H1 (cell line): ENCODE measurements at regions not wholly inside any gene's neighbourhood (a gene's known extent, or its start where the extent isn't known, plus 50 kb on each side); places are given as distances from the start of the nearest gene placed in this dataset.

Source experiments
- CTCF ChIA-PET: fragments of 300-600 bp; sonication (Branson Sonifier 250); formaldehyde crosslinking; loops from one replicate; lab custom pipeline; 2021; ENCODE audit not compliant: partially characterized antibody; lab: Charles Lee
- POLR2A ChIA-PET: fragments of 300-600 bp; sonication (Branson Sonifier 250); formaldehyde crosslinking; loops from one replicate; lab custom pipeline; 2021; ENCODE audit warnings: inconsistent platforms; ENCODE audit not compliant: partially characterized antibody; lab: Charles Lee
- DNase-seq, 2 experiments: peaks; one replicate each; pipeline versions ENCODE4 v3.0.0 to v3.0.0-alpha.2; 2010 to 2022; ENCODE audit warnings: low spot score in 2 of 2, low read depth in 1 of 2, mixed read lengths in 1 of 2
- FAIRE-seq: peaks from 2 replicates; lab custom pipeline; 2011; peaks lifted over from hg19 to GRCh38; lab: Jason Lieb, UNC
- H2AFZ ChIP-seq: 2 replicates; pipeline ENCODE4 v1.8.1; 2012; ENCODE audit warnings: low read length, inconsistent platforms
- H2AK5ac ChIP-seq: 2 replicates; pipeline ENCODE4 v1.6.1; 2013; ENCODE audit warnings: low read depth, low read length
- H2BK120ac ChIP-seq: replicated peaks from 2 replicates; pipeline ENCODE3; 2013; ENCODE audit warnings: low read depth, low read length, inconsistent platforms
- H2BK12ac ChIP-seq: 2 replicates; pipeline ENCODE4 v1.6.1; 2013; ENCODE audit warnings: low read depth, low read length
- H2BK15ac ChIP-seq: 2 replicates; pipeline ENCODE4 v1.6.1; 2013; ENCODE audit warnings: low read length
- H2BK20ac ChIP-seq: 2 replicates; pipeline ENCODE4 v1.6.1; 2013; ENCODE audit warnings: low read length
- H2BK5ac ChIP-seq: 2 replicates; pipeline ENCODE4 v1.6.1; 2013; ENCODE audit warnings: low read depth, low read length
- H3K14ac ChIP-seq: 2 replicates; pipeline ENCODE4 v1.6.1; 2013; ENCODE audit warnings: inconsistent platforms; ENCODE audit not compliant: insufficient read length
- H3K18ac ChIP-seq: 2 replicates; pipeline ENCODE4 v1.6.1; 2013; ENCODE audit warnings: low read length; ENCODE audit errors: extremely low read depth
- H3K23ac ChIP-seq: 2 replicates; pipeline ENCODE4 v1.6.1; 2013; ENCODE audit warnings: inconsistent platforms; ENCODE audit not compliant: insufficient read length
- H3K23me2 ChIP-seq: 2 replicates; pipeline ENCODE4 v1.6.1; 2013; ENCODE audit warnings: low read depth, low read length
- H3K27ac ChIP-seq: 2 replicates; pipeline ENCODE4 v1.6.1; 2011; ENCODE audit warnings: low read depth, low read length, inconsistent platforms
- H3K27me3 ChIP-seq, 4 experiments: replicated peaks in 1 of 4; 1 replicate in 1 of 4; 2 replicates in 3 of 4; pipeline versions ENCODE4 v1.6.1 to v1.8.1; 2011 to 2013; ENCODE audit warnings: low read length in 3 of 4, mild to moderate bottlenecking in 3 of 4, inconsistent platforms in 2 of 4, mixed read lengths in 2 of 4, moderate library complexity in 1 of 4; ENCODE audit not compliant: control insufficient read depth in 3 of 4, insufficient read depth in 3 of 4; ENCODE audit errors: extremely low read depth in 1 of 4
- H3K36me3 ChIP-seq, 4 experiments: 2 replicates each; pipeline versions ENCODE4 v1.6.1 to v1.8.1; 2011 to 2013; ENCODE audit warnings: mild to moderate bottlenecking in 4 of 4, low read length in 3 of 4, moderate library complexity in 2 of 4, control low read depth in 1 of 4, inconsistent platforms in 1 of 4; ENCODE audit not compliant: insufficient read depth in 4 of 4, control insufficient read depth in 2 of 4
- H3K4ac ChIP-seq: replicated peaks from 2 replicates; pipeline ENCODE3; 2013; ENCODE audit warnings: low read length, low read depth, mixed read lengths, inconsistent platforms; ENCODE audit not compliant: insufficient read length
- H3K4me1 ChIP-seq, 4 experiments: replicated peaks in 1 of 4; 1 replicate in 1 of 4; 2 replicates in 3 of 4; pipeline versions ENCODE4 v1.6.1 to v1.8.1; 2011 to 2013; ENCODE audit warnings: low read length in 3 of 4, inconsistent platforms in 2 of 4, mixed read lengths in 1 of 4; ENCODE audit not compliant: insufficient read depth in 4 of 4, control insufficient read depth in 3 of 4
- H3K4me2 ChIP-seq, 2 experiments: 2 replicates each; pipeline versions ENCODE4 v1.6.1 to v1.8.1; 2011 to 2013; ENCODE audit warnings: low read depth in 2 of 2, low read length in 2 of 2, control low read depth in 1 of 2, inconsistent platforms in 1 of 2, mild to moderate bottlenecking in 1 of 2; ENCODE audit not compliant: insufficient read depth in 1 of 2
- H3K4me3 ChIP-seq, 4 experiments: fragments of 200-600, 300-600 bp in 1 of 4; sonication (generic), shearing (Covaris generic), sonication (Bioruptor Twin) in 1 of 4; 2 replicates each; pipeline versions ENCODE4 v1.5.1 to v1.8.1; 2011 to 2016; ENCODE audit warnings: low read length in 4 of 4, low read depth in 3 of 4, control low read depth in 2 of 4, inconsistent platforms in 2 of 4, mild to moderate bottlenecking in 2 of 4, mixed read lengths in 1 of 4, moderate library complexity in 1 of 4; ENCODE audit not compliant: insufficient read depth in 2 of 4; ENCODE audit errors: extremely low read depth in 1 of 4
- H3K56ac ChIP-seq: replicated peaks from 2 replicates; pipeline ENCODE3; 2013; ENCODE audit warnings: low read depth, mild to moderate bottlenecking, mixed read lengths, low read length, inconsistent platforms; ENCODE audit not compliant: insufficient read length
- H3K79me1 ChIP-seq: 2 replicates; pipeline ENCODE4 v1.6.1; 2013; ENCODE audit warnings: low read depth, low read length, control low read depth
- H3K79me2 ChIP-seq, 2 experiments: 2 replicates each; pipeline versions ENCODE4 v1.6.1 to v1.8.1; 2012 to 2013; ENCODE audit warnings: low read length in 2 of 2, mild to moderate bottlenecking in 2 of 2, inconsistent platforms in 1 of 2; ENCODE audit not compliant: insufficient read depth in 2 of 2, control insufficient read depth in 1 of 2
- H3K9ac ChIP-seq, 4 experiments: replicated peaks in 1 of 4; 1 replicate in 1 of 4; 2 replicates in 3 of 4; pipeline versions ENCODE4 v1.6.1 to v1.8.1; 2011 to 2013; ENCODE audit warnings: low read depth in 3 of 4, low read length in 3 of 4, control low read depth in 2 of 4, mild to moderate bottlenecking in 2 of 4, moderate library complexity in 2 of 4, inconsistent platforms in 1 of 4; ENCODE audit errors: extremely low read depth in 1 of 4
- H3K9me3 ChIP-seq, 2 experiments: 2 replicates each; pipeline versions ENCODE4 v1.6.1 to v1.8.1; 2012 to 2013; ENCODE audit warnings: mild to moderate bottlenecking in 2 of 2, moderate library complexity in 2 of 2, control low read depth in 1 of 2, inconsistent platforms in 1 of 2, low read depth in 1 of 2, low read length in 1 of 2, mixed read lengths in 1 of 2; ENCODE audit not compliant: insufficient read depth in 2 of 2
- H4K20me1 ChIP-seq, 2 experiments: replicated peaks in 1 of 2; 2 replicates each; pipeline versions ENCODE3 to v1.8.1; 2011 to 2013; ENCODE audit warnings: inconsistent platforms in 2 of 2, low read length in 2 of 2, mild to moderate bottlenecking in 1 of 2; ENCODE audit not compliant: insufficient read depth in 2 of 2, control insufficient read depth in 1 of 2
- H4K5ac ChIP-seq: 2 replicates; pipeline ENCODE4 v1.6.1; 2013; ENCODE audit warnings: low read length, low read depth, mixed read lengths, inconsistent platforms; ENCODE audit not compliant: insufficient read length
- H4K8ac ChIP-seq: 2 replicates; pipeline ENCODE4 v1.8.0; 2013; ENCODE audit warnings: mild to moderate bottlenecking, moderate library complexity, low read length, inconsistent platforms; ENCODE audit not compliant: insufficient read depth; ENCODE audit errors: extremely low read depth
- H4K91ac ChIP-seq: replicated peaks from 2 replicates; pipeline ENCODE3; 2013; ENCODE audit warnings: low read length, mixed read lengths, inconsistent platforms; ENCODE audit not compliant: insufficient read length
- CBX8 ChIP-seq: fragments of 300-800, 300-1000 bp; sonication (generic); IDR thresholded peaks from 2 replicates; pipeline ENCODE4 v1.7.1; 2016; ENCODE audit warnings: low read depth, low read length, borderline replicate concordance
- CHD1 ChIP-seq: IDR thresholded peaks from 2 replicates; pipeline ENCODE4 v1.6.1; 2012; ENCODE audit warnings: low read depth, low read length, improper control_type of control experiment
- GTF2F1 ChIP-seq: IDR thresholded peaks from 2 replicates; pipeline ENCODE4 v1.6.1; 2012; ENCODE audit warnings: low read depth, low read length, improper control_type of control experiment, borderline replicate concordance
- RAD21 ChIP-seq, 2 experiments: IDR thresholded peaks in 1 of 2; conservative IDR thresholded peaks in 1 of 2; 2 replicates each; pipeline ENCODE4 v1.6.1; 2011; ENCODE audit warnings: low read depth in 2 of 2, low read length in 2 of 2, improper control_type of control experiment in 1 of 2, inconsistent platforms in 1 of 2, mild to moderate bottlenecking in 1 of 2, moderate library complexity in 1 of 2
- RNF2 ChIP-seq: fragments of 200-900, 300-1000 bp; sonication (generic); IDR thresholded peaks from 2 replicates; pipeline ENCODE4 v1.7.1; 2016; ENCODE audit warnings: borderline replicate concordance, low read depth, mild to moderate bottlenecking, antibody characterized with exemption, low read length; ENCODE audit not compliant: poor library complexity, severe bottlenecking; ENCODE audit errors: missing control alignments
- SUZ12 ChIP-seq: fragments of 200-600 bp; sonication (generic); IDR thresholded peaks from 2 replicates; pipeline ENCODE4 v1.6.1; 2012; ENCODE audit warnings: mild to moderate bottlenecking, inconsistent platforms, low read length, moderate library complexity, mixed read lengths
- TAF1 ChIP-seq: IDR thresholded peaks from 2 replicates; pipeline ENCODE4 v1.6.1; 2011; ENCODE audit warnings: mild to moderate bottlenecking, low read depth, low read length
- TBP ChIP-seq: IDR thresholded peaks from 2 replicates; pipeline ENCODE4 v1.6.1; 2011; ENCODE audit warnings: low read depth, low read length, improper control_type of control experiment
- TCF12 ChIP-seq: IDR thresholded peaks from 2 replicates; pipeline ENCODE4 v1.6.1; 2011; ENCODE audit warnings: low read depth, mild to moderate bottlenecking, low read length
- TEAD4 ChIP-seq: IDR thresholded peaks from 2 replicates; pipeline ENCODE4 v1.6.1; 2012; ENCODE audit warnings: low read depth, low read length, inconsistent platforms, mixed read lengths

GRCh38 chr6:128597004-128597403, 76.6 kb upstream of the PTPRK start:
- H2BK5ac ChIP-seq: no peak overlapping the region
- no peak overlapping the region for H2BK15ac ChIP-seq
- H3K36me3 ChIP-seq: no peaks in the 10 kb centered on the region
- H4K8ac ChIP-seq: no peak overlapping the region
- no peaks in the 10 kb centered on the region for H3K4me1 ChIP-seq
- no peak overlapping the region for H3K56ac ChIP-seq
- no peak overlapping the region for H3K4me2 ChIP-seq
- no peaks in the 10 kb centered on the region for H3K23me2 ChIP-seq
- no peak overlapping the region for H2BK20ac ChIP-seq
- H3K23ac ChIP-seq: no peak overlapping the region
- no peaks in the 10 kb centered on the region for H3K9me3 ChIP-seq
- H2AK5ac ChIP-seq: no peak overlapping the region
- no peak overlapping the region for H3K4ac ChIP-seq
- H4K91ac ChIP-seq: no peak overlapping the region
- no peak overlapping the region for H2BK12ac ChIP-seq
- H2BK120ac ChIP-seq: no peak overlapping the region
- no peak overlapping the region for H3K14ac ChIP-seq
- no peaks in the 10 kb centered on the region for H3K79me2 ChIP-seq
- POLR2A ChIA-PET: no interaction called here
- H3K27ac ChIP-seq: no peak overlapping the region
- no peak overlapping the region for H4K5ac ChIP-seq
- H3K9ac ChIP-seq: no peak overlapping the region
- H4K20me1 ChIP-seq: no peaks in the 10 kb centered on the region
- H3K4me3 ChIP-seq: no peak overlapping the region
- no peak overlapping the region for H3K18ac ChIP-seq
- H3K27me3 ChIP-seq: no peaks in the 10 kb centered on the region
- H3K79me1 ChIP-seq: no peaks in the 10 kb centered on the region
- CTCF ChIA-PET: no interaction called here
- FAIRE-seq (no peak), DNase-seq (no peak)
- H2AFZ ChIP-seq: no peak overlapping the region
- TF ChIP-seq TAF1 (no peak), RNF2 (no peak), TBP (no peak), TCF12 (no peak), TEAD4 (no peak), CHD1 (no peak), CBX8 (no peak), RAD21 (IDR thresholded peaks at IDR 0.05 in 1 of 2, conservative IDR thresholded peaks at IDR 0.05 in 1 of 2; ENCODE audit: low read depth in 2 of 2, low read length in 2 of 2) (no peak), GTF2F1 (no peak), SUZ12 (no peak)
